Skeletal muscle tissue (tissue), 3 donors: ENCODE measurements at regions not wholly inside any gene's neighbourhood (a gene's known extent, or its start where the extent isn't known, plus 50 kb on each side); places are given as distances from the start of the nearest gene placed in this dataset.
"Not testable (repeated sequence)": the region's sequence is repeated elsewhere in the genome, so short reads cannot be mapped to it uniquely, and the experiment has no call there.

Experiments
- H3K27ac ChIP-seq: one replicate; pipeline ENCODE4 v1.7.0; 2013; ENCODE audit warnings: mild to moderate bottlenecking, low read depth, low read length, inconsistent platforms
- H3K27me3 ChIP-seq, 3 donors: one replicate each; pipeline ENCODE4 v1.7.0; 2013; ENCODE audit warnings: low read length in 3 of 3; ENCODE audit not compliant: control insufficient read depth in 3 of 3, insufficient read depth in 3 of 3
- H3K36me3 ChIP-seq, 3 donors: one replicate each; pipeline ENCODE4 v1.7.0; 2013; ENCODE audit warnings: low read length in 3 of 3; ENCODE audit not compliant: control insufficient read depth in 3 of 3, insufficient read depth in 3 of 3
- H3K4me1 ChIP-seq, 3 donors: one replicate each; pipeline ENCODE4 v1.7.0; 2013; ENCODE audit warnings: low read length in 3 of 3, mild to moderate bottlenecking in 3 of 3; ENCODE audit not compliant: control insufficient read depth in 3 of 3, insufficient read depth in 3 of 3
- H3K4me3 ChIP-seq, 3 donors: one replicate each; pipeline ENCODE4 v1.7.0; 2013; ENCODE audit warnings: low read length in 3 of 3
- H3K9ac ChIP-seq, 3 donors: one replicate each; pipeline ENCODE4 v1.7.0; 2013; ENCODE audit warnings: low read length in 3 of 3, mild to moderate bottlenecking in 3 of 3, moderate library complexity in 2 of 3, low read depth in 1 of 3
- H3K9me3 ChIP-seq, 3 donors: one replicate each; pipeline ENCODE4 v1.7.0; 2013; ENCODE audit warnings: low read length in 3 of 3; ENCODE audit not compliant: control insufficient read depth in 3 of 3
- donor health status: Osteomylitis.

DNA sequence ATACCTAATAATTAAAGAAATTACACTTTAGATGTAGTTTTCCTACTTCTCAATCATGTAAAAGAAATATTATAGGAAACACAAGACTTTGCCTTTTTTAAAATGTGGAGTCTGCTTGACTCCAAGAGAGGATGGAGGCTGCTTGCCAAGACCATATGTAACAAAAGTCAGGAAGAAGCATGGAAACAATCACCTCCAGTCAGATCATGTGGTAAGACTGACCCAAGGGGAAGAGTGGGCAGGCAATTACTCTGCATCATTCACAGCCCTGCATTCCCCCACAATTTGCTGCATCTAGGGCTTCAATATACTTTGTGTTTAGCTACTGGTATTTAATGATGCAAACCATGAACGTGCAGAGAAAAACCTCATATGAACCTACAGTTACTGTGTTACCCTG is 78.0 kb upstream of the RXFP1 start:
- Histone ChIP-seq H3K4me3 (no peak overlapping the region), H3K9me3 (no peaks in the 10 kb centered on the region), H3K36me3 (no peaks in the 10 kb centered on the region), H3K4me1 (no peaks in the 10 kb centered on the region), H3K9ac (no peak overlapping the region), H3K27me3 (no peaks in the 10 kb centered on the region), H3K27ac (no peak overlapping the region)

DNA sequence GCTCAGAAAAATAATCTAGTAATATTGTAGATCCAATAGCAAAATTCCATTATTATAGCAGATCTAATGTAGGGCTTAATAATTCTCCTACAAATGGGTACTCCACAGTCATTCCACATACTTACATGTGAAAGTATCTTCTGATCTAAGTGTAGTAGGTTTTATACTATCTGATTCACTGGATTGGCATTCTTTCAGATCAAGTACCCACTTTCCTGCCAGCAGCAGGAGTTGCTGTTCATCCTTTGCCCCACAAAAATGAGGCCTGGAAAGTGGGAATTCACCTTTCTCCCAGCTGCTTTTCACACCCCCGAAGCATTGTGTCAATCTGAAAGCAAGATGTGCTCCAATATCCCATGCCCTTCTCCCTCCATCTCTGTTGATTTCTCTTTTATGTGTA is 77.1 kb upstream of the RXFP1 start:
- H3K27ac ChIP-seq = no peak overlapping the region
- H3K27me3 ChIP-seq = no peaks in the 10 kb centered on the region
- H3K9me3 ChIP-seq = no peaks in the 10 kb centered on the region
- H3K4me3 ChIP-seq = no peak overlapping the region
- no peak overlapping the region for H3K9ac ChIP-seq
- H3K4me1 ChIP-seq = no peaks in the 10 kb centered on the region
- H3K36me3 ChIP-seq = no peaks in the 10 kb centered on the region

DNA sequence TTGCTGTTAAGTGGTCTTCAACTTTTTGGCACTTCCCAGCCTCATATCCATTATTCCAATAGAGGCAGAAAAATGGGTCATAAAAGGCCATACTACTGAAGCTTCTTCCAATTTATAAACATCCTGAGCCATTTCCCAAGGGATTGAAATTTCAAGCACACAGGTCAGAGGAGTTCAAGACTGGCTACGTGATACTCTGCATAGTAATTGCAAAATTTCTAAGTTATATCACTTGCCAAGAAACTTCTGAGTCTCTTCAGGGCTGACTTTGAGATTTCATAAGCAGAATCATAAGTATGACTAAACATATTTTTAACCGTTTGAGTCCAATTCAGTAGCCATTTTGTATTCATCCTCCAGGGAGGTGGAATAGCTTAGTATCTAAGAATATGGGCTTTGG is 75.6 kb upstream of the RXFP1 start:
- Histone ChIP-seq H3K4me1 (no peaks in the 10 kb centered on the region), H3K9ac (no peak overlapping the region), H3K9me3 (no peaks in the 10 kb centered on the region), H3K27me3 (no peaks in the 10 kb centered on the region), H3K27ac (no peak overlapping the region), H3K4me3 (no peak overlapping the region), H3K36me3 (no peaks in the 10 kb centered on the region)

DNA sequence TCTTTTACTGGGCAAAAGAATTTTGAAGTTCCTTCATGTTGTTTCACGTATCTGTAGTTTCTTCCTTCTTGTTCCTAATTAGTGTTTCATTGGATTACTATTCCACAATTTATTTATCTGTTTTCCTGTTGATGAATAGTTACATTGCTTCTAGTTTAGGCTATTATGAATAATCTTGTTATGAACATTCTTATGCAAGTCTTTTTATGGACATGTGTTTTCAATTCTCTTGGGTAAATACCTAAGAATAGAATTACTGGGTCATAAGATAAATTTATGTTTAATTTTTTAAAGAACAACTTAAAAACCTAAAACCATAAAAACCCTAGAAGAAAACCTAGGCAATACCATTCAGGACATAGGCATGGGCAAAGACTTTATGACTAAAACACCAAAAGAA is 70.9 kb upstream of the RXFP1 start:
- Histone ChIP-seq H3K4me3 (no peak overlapping the region), H3K27ac (no peak overlapping the region), H3K9ac (no peak overlapping the region), H3K4me1 (no peaks in the 10 kb centered on the region), H3K9me3 (no peaks in the 10 kb centered on the region), H3K36me3 (no peaks in the 10 kb centered on the region), H3K27me3 (no peaks in the 10 kb centered on the region)

DNA sequence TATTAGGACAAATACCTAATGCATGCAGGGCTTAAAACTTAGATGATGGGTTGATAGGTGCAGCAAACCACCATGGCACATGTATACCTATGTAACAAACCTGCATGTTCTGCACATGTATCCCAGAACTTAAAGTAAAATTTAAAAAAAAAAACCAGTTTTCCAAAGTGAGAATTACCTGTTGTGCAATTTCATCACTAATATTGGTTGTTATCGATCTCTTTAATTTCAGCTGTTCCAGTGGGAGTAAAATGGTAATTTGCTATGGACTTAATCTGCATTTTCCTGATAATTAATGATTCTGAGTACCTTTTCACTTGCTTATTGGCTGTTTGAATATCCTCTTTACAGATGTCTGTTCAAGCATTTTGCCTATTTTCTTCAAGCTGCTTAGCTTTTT is 69.6 kb upstream of the RXFP1 start:
- H3K9me3 ChIP-seq, H3K4me1 ChIP-seq, H3K4me3 ChIP-seq, H3K9ac ChIP-seq, H3K27ac ChIP-seq, H3K36me3 ChIP-seq, H3K27me3 ChIP-seq: not testable (repeated sequence)

DNA sequence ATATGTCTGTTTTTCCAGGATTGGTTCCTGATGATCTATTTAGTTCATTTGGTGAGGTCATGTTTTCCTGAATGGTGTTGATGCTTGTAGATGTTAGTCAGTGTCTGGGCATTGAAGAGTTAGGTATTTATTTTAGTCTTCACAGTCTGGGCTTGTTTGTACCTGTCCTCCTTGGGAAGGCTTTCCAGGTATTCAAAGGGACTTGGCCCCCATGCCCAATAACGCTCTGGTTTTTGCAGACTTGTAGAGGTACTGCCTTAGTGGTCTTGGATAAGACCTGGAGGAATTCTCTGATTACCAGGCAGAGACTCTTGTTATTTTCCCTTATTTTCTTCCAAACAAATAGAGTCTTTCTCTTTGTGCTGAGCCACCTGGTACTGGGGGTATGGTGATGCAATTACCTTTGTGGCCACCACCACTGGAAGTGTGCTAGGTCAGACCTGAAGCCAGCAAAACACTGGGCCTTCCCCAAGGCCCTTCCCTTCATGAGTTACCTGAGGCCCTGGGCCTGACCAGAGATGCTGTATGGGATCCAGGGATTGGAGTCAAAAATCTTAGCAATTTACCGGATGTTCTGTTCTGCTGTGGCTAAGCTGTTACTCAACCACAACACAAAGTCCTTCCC is 63.3 kb upstream of the RXFP1 start:
- peaks cover 0 to 3% (median 0%) of the 10 kb centered on the region in 3 donors for H3K9me3 ChIP-seq
- no peaks in the 10 kb centered on the region for H3K27me3 ChIP-seq
- H3K27ac ChIP-seq = no peak overlapping the region
- H3K4me1 ChIP-seq = no peaks in the 10 kb centered on the region
- no peaks in the 10 kb centered on the region for H3K36me3 ChIP-seq
- H3K4me3 ChIP-seq = no peak overlapping the region
- H3K9ac ChIP-seq = no peak overlapping the region

DNA sequence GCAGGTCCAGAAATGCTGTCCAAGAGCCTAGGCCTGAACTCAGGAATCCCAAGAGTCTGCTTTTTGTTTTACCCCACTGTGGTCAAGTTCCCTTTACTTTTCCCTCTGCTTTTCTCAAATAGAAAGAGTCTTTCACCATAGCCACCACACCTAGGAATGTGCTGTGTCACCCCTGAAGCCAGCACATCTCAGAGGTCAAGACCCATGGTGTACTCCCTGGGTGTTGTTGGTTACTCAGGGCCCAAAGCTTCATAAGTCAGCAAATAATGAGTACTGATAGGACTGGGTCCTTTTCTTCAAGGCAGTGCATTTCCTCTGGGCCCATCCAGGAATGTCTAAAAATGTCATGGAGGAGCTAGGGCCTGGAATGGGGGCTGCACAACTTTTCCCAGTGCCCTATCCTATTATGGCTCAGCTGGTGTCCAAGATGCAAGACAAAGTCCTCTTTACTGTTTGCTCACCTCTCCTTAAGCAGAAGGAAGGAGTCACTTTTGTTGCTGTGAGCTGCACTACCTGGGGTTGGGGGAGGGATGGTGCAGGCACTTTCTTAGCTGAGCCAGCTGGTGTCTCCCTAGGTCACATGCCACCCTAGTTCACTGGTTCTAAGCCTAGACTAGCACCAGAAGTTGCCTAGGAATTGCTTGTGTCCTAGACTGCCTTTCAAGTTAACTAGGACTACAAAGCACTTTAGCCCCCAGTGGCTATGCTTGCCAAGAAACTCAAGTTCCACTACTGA is 62.4 kb upstream of the RXFP1 start:
- H3K9me3 ChIP-seq = peaks cover 0 to 3% (median 0%) of the 10 kb centered on the region in 3 donors

DNA sequence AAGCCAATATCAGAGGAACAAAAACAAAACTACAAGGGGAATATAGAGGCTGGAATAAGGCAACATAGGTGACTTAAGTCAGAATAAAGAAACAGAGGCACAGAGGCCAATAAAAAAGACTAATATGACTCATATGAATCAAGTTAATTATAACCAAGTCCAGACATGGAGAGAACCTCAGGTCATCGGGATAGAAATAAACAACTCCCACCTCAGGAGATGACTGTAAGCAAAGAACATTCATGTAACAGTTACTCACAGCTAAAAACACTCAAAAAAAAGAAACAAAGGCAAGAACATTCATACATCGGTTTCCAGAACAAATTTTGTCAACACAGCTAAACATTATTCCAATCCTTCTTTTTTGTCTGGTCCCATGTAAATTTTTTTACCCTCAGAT is 60.3 kb upstream of the RXFP1 start:
- Histone ChIP-seq H3K4me1 (no peaks in the 10 kb centered on the region), H3K9me3 (no peaks in the 10 kb centered on the region), H3K36me3 (no peaks in the 10 kb centered on the region), H3K27me3 (no peaks in the 10 kb centered on the region), H3K27ac (no peak overlapping the region), H3K9ac (no peak overlapping the region), H3K4me3 (no peak overlapping the region)

More for the DNA sequence above, 62.4 kb upstream of the RXFP1 start:
- Histone ChIP-seq H3K4me3 (no peak overlapping the region), H3K36me3 (no peaks in the 10 kb centered on the region), H3K9ac (no peak overlapping the region), H3K4me1 (no peaks in the 10 kb centered on the region), H3K27me3 (no peaks in the 10 kb centered on the region), H3K27ac (no peak overlapping the region)

DNA sequence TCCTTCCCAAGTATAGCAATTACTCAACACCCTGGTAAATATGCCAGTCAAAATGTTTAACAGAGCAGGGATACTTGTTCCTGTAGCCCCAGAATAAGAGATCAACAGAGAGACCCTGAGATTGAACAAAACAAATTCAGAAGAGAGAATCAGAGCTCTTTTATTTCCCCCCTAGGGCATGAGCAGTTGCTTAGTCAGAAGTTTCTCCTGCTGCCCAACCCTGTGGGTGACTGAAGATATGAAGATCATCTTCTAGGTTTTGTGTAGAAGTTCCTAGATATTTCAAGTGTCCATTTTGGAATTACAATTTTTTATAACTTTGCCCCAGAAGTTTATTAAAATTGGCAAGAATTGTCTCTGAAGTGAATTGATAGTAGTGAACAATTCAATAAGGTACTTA is 59.1 kb upstream of the RXFP1 start:
- Histone ChIP-seq H3K9ac (no peak overlapping the region), H3K27ac (no peak overlapping the region), H3K9me3 (no peaks in the 10 kb centered on the region), H3K4me1 (no peaks in the 10 kb centered on the region), H3K36me3 (no peaks in the 10 kb centered on the region), H3K27me3 (no peaks in the 10 kb centered on the region), H3K4me3 (no peak overlapping the region)
